HepG2 (cell line): ENCODE measurements at regions not wholly inside any gene's neighbourhood (a gene's known extent, or its start where the extent isn't known, plus 50 kb on each side); places are given as distances from the start of the nearest gene placed in this dataset.

Experiments used
- ATAC-seq: fragments of 200-7000 bp; cut with Tn5 transposase; 3 replicates; pipeline ENCODE4 v1.9.1; 2020; ENCODE audit warnings: mild to moderate bottlenecking, moderate library complexity
- BruUV-seq: library from RNA; stranded (reverse); fragments of 400-500 nt; replicated peaks from 2 replicates; lab custom pipeline; 2021; lab: Mats Ljungman, UMichigan
- CTCF ChIA-PET: fragments of 300-600 bp; formaldehyde crosslinking; extraction: SDS; loops from one replicate; lab custom pipeline; 2021; ENCODE audit warnings: low total read pairs, inconsistent platforms, low intra/inter-chr PET ratio; lab: Yijun Ruan, JAX
- POLR2A ChIA-PET: fragments of 350-600 bp; sonication (Branson Sonifier 250); formaldehyde crosslinking; loops from one replicate; lab custom pipeline; 2020; ENCODE audit warnings: antibody characterized with exemption, inconsistent platforms; lab: Yijun Ruan, JAX
- DNase-seq: peaks from one replicate; pipeline ENCODE4 v3.0.0-alpha.2; 2015; ENCODE audit warnings: low spot score
- FAIRE-seq: peaks from 3 replicates; lab custom pipeline; 2011; peaks lifted over from hg19 to GRCh38; lab: Jason Lieb, UNC
- H2AFZ ChIP-seq: one replicate; pipeline ENCODE4 v1.6.1; 2011; ENCODE audit warnings: low read length, inconsistent platforms
- H3K27ac ChIP-seq: fragments of 300-600 bp; 3 replicates; pipeline ENCODE4 v1.8.0; 2011; ENCODE audit warnings: mixed run types, mild to moderate bottlenecking, mixed read lengths, low read length, inconsistent platforms; ENCODE audit not compliant: insufficient read depth; ENCODE audit errors: extremely low read length
- H3K27me3 ChIP-seq, 2 experiments: fragments of 200-600 bp in 1 of 2; 2 replicates in 1 of 2; 3 replicates in 1 of 2; pipeline versions ENCODE4 v1.6.0 to v1.8.0; 2011; ENCODE audit warnings: low read length in 2 of 2, mild to moderate bottlenecking in 2 of 2, moderate library complexity in 2 of 2, inconsistent platforms in 1 of 2; ENCODE audit not compliant: insufficient read depth in 2 of 2, control insufficient read depth in 1 of 2
- H3K36me3 ChIP-seq, 2 experiments: fragments of 200-600 bp in 1 of 2; replicated peaks in 1 of 2; 2 replicates in 1 of 2; 3 replicates in 1 of 2; pipeline versions ENCODE4 v1.5.1 to v1.8.0; 2011; ENCODE audit warnings: low read length in 2 of 2, inconsistent platforms in 1 of 2; ENCODE audit not compliant: insufficient read depth in 2 of 2, control insufficient read depth in 1 of 2
- H3K4me1 ChIP-seq: 2 replicates; pipeline ENCODE4 v1.5.1; 2012; ENCODE audit warnings: low read length, inconsistent platforms; ENCODE audit not compliant: insufficient read depth
- H3K4me2 ChIP-seq: 2 replicates; pipeline ENCODE4 v1.6.0; 2011; ENCODE audit warnings: low read depth, low read length, inconsistent platforms
- H3K4me3 ChIP-seq, 3 experiments: fragments of 200-600 bp in 1 of 3; sonication (generic), shearing (Covaris generic) in 1 of 3; replicated peaks in 1 of 3; 2 replicates each; pipeline ENCODE4 v1.5.1; 2011 to 2016; ENCODE audit warnings: low read length in 3 of 3, inconsistent platforms in 2 of 3, low read depth in 2 of 3, mild to moderate bottlenecking in 2 of 3, control low read depth in 1 of 3, mixed read lengths in 1 of 3; ENCODE audit not compliant: insufficient read depth in 1 of 3
- H3K79me2 ChIP-seq: one replicate; pipeline ENCODE4 v1.6.1; 2011; ENCODE audit warnings: low read length, inconsistent platforms; ENCODE audit not compliant: insufficient read depth
- H3K9ac ChIP-seq: 2 replicates; pipeline ENCODE4 v1.6.0; 2011; ENCODE audit warnings: mild to moderate bottlenecking, low read depth, low read length, inconsistent platforms; ENCODE audit not compliant: insufficient read depth
- H3K9me3 ChIP-seq: 2 replicates; pipeline ENCODE4 v1.5.1; 2012; ENCODE audit warnings: mild to moderate bottlenecking, low read length
- H4K20me1 ChIP-seq: 2 replicates; pipeline ENCODE4 v1.6.0; 2011; ENCODE audit warnings: inconsistent platforms, mild to moderate bottlenecking, low read length, moderate library complexity; ENCODE audit not compliant: insufficient read depth
- CBX1 ChIP-seq: IDR thresholded peaks from one replicate; pipeline ENCODE4 v1.6.1; 2016; ENCODE audit warnings: antibody characterized with exemption, low read depth
- EP300 ChIP-seq, 3 experiments: sonication (generic) in 1 of 3; formaldehyde crosslinking in 1 of 3; IDR thresholded peaks; 2 replicates each; pipeline versions ENCODE4 v1.5.1 to v1.6.1; 2011 to 2020; ENCODE audit warnings: low read depth in 2 of 3, low read length in 2 of 3, borderline replicate concordance in 1 of 3, improper control_type of control experiment in 1 of 3, mild to moderate bottlenecking in 1 of 3, missing genetic modification reagents in 1 of 3, moderate library complexity in 1 of 3
- HDAC1 ChIP-seq: sonication (generic); formaldehyde crosslinking; IDR thresholded peaks from 2 replicates; pipeline ENCODE4 v1.5.1; 2020; ENCODE audit warnings: mild to moderate bottlenecking, missing genetic modification reagents
- KDM1A ChIP-seq: IDR thresholded peaks from 2 replicates; pipeline ENCODE4 v1.6.1; 2016; ENCODE audit warnings: missing compliant biosample characterization
- MTF1 ChIP-seq: sonication (generic); formaldehyde crosslinking; IDR thresholded peaks from 2 replicates; pipeline ENCODE4 v1.5.0; 2020; ENCODE audit warnings: missing genetic modification reagents
- NR2C2 ChIP-seq: sonication (generic); formaldehyde crosslinking; IDR thresholded peaks from 2 replicates; pipeline ENCODE4 v1.4.0; 2020; ENCODE audit warnings: missing genetic modification reagents, mild to moderate bottlenecking, moderate library complexity, borderline replicate concordance
- RAD21 ChIP-seq: fragments of 450-650 bp; formaldehyde crosslinking; IDR thresholded peaks from 2 replicates; pipeline ENCODE4 v1.5.0; 2020; ENCODE audit warnings: mild to moderate bottlenecking
- SIN3A ChIP-seq: IDR thresholded peaks from 2 replicates; pipeline ENCODE4 v1.6.1; 2011; ENCODE audit warnings: low read depth, mild to moderate bottlenecking, control low read depth, low read length, borderline replicate concordance
- SMYD3 ChIP-seq: sonication (generic); formaldehyde crosslinking; IDR thresholded peaks from 2 replicates; pipeline ENCODE4 v1.8.1; 2023; ENCODE audit warnings: mild to moderate bottlenecking, missing genetic modification reagents
- SNAPC2 ChIP-seq: sonication (generic); formaldehyde crosslinking; IDR thresholded peaks from 2 replicates; pipeline ENCODE4 v1.8.1; 2022; ENCODE audit warnings: mild to moderate bottlenecking, missing genetic modification reagents
- SP4 ChIP-seq: sonication (generic); formaldehyde crosslinking; IDR thresholded peaks from 2 replicates; pipeline ENCODE4 v1.8.1; 2023; ENCODE audit warnings: mild to moderate bottlenecking, missing genetic modification reagents
- SPEN ChIP-seq: sonication (generic); formaldehyde crosslinking; IDR thresholded peaks from 2 replicates; pipeline ENCODE4 v1.5.1; 2020; ENCODE audit warnings: low read depth, mild to moderate bottlenecking, missing genetic modification reagents
- TBL1XR1 ChIP-seq: fragments of 150-350 bp; IDR thresholded peaks from 2 replicates; pipeline ENCODE4 v1.6.1; 2014; ENCODE audit warnings: borderline replicate concordance, low read length; ENCODE audit not compliant: partially characterized antibody
- TBX2 ChIP-seq: sonication (generic); formaldehyde crosslinking; IDR thresholded peaks from 2 replicates; pipeline ENCODE4 v1.5.0; 2020; ENCODE audit warnings: missing genetic modification reagents, mild to moderate bottlenecking, borderline replicate concordance
- ZNF101 ChIP-seq: sonication (generic); formaldehyde crosslinking; IDR thresholded peaks from 2 replicates; pipeline ENCODE4 v1.4.0; 2020; ENCODE audit warnings: mild to moderate bottlenecking, low read depth, missing genetic modification reagents, borderline replicate concordance
- ZSCAN20 ChIP-seq: sonication (generic); formaldehyde crosslinking; IDR thresholded peaks from 2 replicates; pipeline ENCODE4 v1.4.0; 2020; ENCODE audit warnings: missing genetic modification reagents, mild to moderate bottlenecking, borderline replicate concordance
- WGBS: methylation state at CpG from one replicate; pipeline ENCODE4 v1.1.6; 2017; ENCODE audit warnings: low lambda C conversion rate; 5-methylcytosine and 5-hydroxymethylcytosine counted together
- in situ Hi-C: cut with HindIII; loops from 2 replicates; pipeline ENCODE4 v1.10.0; 2017; ENCODE audit warnings: low pct_unique_long_range_greater_than_20kb; ENCODE audit not compliant: extremely low pct_ligation_motif_present
- intact Hi-C: fragments of 100-400 bp; cut with micrococcal nuclease; formaldehyde crosslinking; loops from one replicate; pipeline ENCODE4 v1.10.0; 2022; ENCODE audit not compliant: unreplicated experiment
- TF ChIP-seq, protein P1 (sequence below): sonication (generic); formaldehyde crosslinking; IDR thresholded peaks from 2 replicates; pipeline ENCODE4 v1.4.0; 2020; ENCODE audit warnings: mild to moderate bottlenecking, missing genetic modification reagents
- TF ChIP-seq, protein P2 (sequence below): sonication (generic); formaldehyde crosslinking; IDR thresholded peaks from 2 replicates; pipeline ENCODE4 v1.4.0; 2020; ENCODE audit warnings: mild to moderate bottlenecking, missing genetic modification reagents

DNA sequence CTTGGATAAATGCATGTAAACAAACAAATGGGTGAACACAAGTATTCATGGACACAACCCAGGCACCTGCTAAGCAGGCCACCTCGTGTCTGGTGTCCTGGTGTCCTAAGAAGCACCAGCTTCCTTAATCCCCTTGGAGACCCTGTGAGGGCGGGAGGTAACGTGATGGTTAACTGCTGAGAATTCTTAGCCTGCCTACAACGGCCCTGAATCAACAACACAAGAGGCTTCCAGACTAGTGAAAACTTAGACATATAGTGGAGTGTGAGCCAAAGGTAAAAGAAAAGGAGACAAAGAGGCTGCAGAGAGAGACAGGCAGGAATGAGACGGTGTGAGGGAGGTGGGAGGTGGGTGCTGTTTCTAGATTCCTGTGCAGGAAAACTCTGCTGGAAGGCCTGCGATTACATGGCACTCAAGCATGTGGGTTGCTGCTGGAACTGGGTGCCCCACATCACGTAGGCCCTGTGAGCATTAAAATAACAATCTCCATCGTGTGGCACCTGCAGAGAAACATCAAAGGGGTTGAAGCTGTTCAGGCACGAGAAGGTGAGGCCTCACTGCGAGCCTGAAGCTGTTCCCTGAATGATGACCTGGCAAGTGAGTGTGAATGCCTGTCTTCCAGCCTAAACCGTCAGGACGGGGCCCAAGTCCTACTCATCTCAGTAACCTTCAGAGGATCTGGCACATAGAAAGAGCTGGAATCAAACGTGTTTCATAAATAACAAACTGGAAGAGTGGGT is 64.2 kb downstream of the RPL37A start:
- Histone ChIP-seq H3K27ac (no peak overlapping the region), H3K36me3 (no peaks in the 10 kb centered on the region), H3K79me2 (no peaks in the 10 kb centered on the region), H3K9ac (no peak overlapping the region), H3K4me2 (no peak overlapping the region), H3K4me3 (no peak overlapping the region), H4K20me1 (no peaks in the 10 kb centered on the region), H2AFZ (no peak overlapping the region), H3K9me3 (no peaks in the 10 kb centered on the region), H3K27me3 (no peaks in the 10 kb centered on the region; a peak in 1 of 5 replicates), H3K4me1 (peaks cover 43% of the 10 kb centered on the region)
- in situ Hi-C loops = no loop called here
- 0 out of 2 replicates have a peak, but pooled peaks have one; percentile 19 for TF ChIP-seq TBX2 (CRISPR knock-in tag)
- TF ChIP-seq HDAC1 (CRISPR knock-in tag) = no peak
- TF ChIP-seq SPEN = no peak
- TF ChIP-seq, protein P1, sequence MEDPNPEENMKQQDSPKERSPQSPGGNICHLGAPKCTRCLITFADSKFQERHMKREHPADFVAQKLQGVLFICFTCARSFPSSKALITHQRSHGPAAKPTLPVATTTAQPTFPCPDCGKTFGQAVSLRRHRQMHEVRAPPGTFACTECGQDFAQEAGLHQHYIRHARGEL = no peak
- TF ChIP-seq SP4 (CRISPR knock-in tag) = no peak
- WGBS = 53% methylated on average over 13 of the region's 13 CpGs
- FAIRE-seq (no peak), DNase-seq (no peak), ATAC-seq (no peak)
- intact Hi-C loops = no loop called here
- ChIA-PET CTCF (no interaction called here), POLR2A (no interaction called here)
- no TSS peak for BruUV-seq

DNA sequence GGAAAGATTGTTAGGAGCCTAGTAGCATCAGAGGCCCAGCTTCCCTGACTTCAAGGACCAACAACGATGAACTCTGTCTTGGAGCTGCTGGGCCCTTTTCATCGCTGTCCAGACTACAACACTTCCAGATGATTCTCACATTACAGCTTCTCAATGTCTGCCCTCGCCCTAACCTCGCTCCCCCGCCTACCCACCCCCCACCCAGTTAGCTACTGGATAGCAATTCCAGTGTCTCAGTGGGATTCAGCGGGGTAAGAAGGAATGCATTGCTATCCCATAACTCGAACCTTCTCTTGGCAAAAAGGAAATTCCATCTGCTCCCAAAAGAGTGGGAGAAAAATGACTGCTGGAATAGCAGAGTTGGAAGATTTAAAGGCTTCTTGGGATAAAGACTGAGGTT is 65.0 kb downstream of the RPL37A start:
- Histone ChIP-seq H3K4me1 (peaks cover 49% of the 10 kb centered on the region), H3K79me2 (no peaks in the 10 kb centered on the region), H3K27me3 (no peaks in the 10 kb centered on the region; a peak in 1 of 5 replicates), H3K9ac (no peak overlapping the region), H3K27ac (no peak overlapping the region), H3K9me3 (no peaks in the 10 kb centered on the region), H3K36me3 (no peaks in the 10 kb centered on the region), H4K20me1 (no peaks in the 10 kb centered on the region), H3K4me3 (no peak overlapping the region), H2AFZ (no peak overlapping the region), H3K4me2 (no peak overlapping the region)
- in situ Hi-C loops = no loop called here
- FAIRE-seq (no peak), ATAC-seq (no peak), DNase-seq (no peak)
- intact Hi-C loops = no loop called here
- TF ChIP-seq, protein P1 = no peak
- TF ChIP-seq NR2C2 (CRISPR knock-in tag) = no peak
- no peak for TF ChIP-seq CBX1
- TF ChIP-seq, protein P2, sequence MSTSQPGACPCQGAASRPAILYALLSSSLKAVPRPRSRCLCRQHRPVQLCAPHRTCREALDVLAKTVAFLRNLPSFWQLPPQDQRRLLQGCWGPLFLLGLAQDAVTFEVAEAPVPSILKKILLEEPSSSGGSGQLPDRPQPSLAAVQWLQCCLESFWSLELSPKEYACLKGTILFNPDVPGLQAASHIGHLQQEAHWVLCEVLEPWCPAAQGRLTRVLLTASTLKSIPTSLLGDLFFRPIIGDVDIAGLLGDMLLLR (CRISPR knock-in tag) = no peak
- no peak for TF ChIP-seq KDM1A
- TF ChIP-seq ZSCAN20 = no peak
- TF ChIP-seq TBL1XR1 = no peak
- no peak for TF ChIP-seq SMYD3 (CRISPR knock-in tag)
- TF ChIP-seq EP300 (IDR thresholded peaks at IDR 0.05; ENCODE audit: low read depth in 2 of 2, low read length in 2 of 2) = no peak
- TF ChIP-seq EP300 (CRISPR knock-in tag; IDR thresholded peaks at IDR 0.05; ENCODE audit: borderline replicate concordance) = no peak
- TF ChIP-seq SNAPC2 (CRISPR knock-in tag) = no peak
- TF ChIP-seq ZNF101 (CRISPR knock-in tag) = no peak
- TF ChIP-seq MTF1 = no peak
- no peak for TF ChIP-seq SIN3A
- TF ChIP-seq RAD21 (CRISPR knock-in tag) = no peak
- BruUV-seq = no TSS peak
- ChIA-PET POLR2A (no interaction called here), CTCF (no interaction called here)
- 51% methylated on average over 7 of the region's 7 CpGs for WGBS
